K562 (cell line): ENCODE measurements at regions not wholly inside any gene's neighbourhood (a gene's known extent, or its start where the extent isn't known, plus 50 kb on each side); places are given as distances from the start of the nearest gene placed in this dataset.
"Not testable (repeated sequence)": the region's sequence is repeated elsewhere in the genome, so short reads cannot be mapped to it uniquely, and the experiment has no call there.

Experiments
- ATF2 ChIP-seq: sonication (generic); formaldehyde crosslinking; IDR thresholded peaks from 2 replicates; pipeline ENCODE4 v1.8.1; 2022; ENCODE audit warnings: missing genetic modification reagents
- CTCF ChIP-seq, 3 experiments: IDR thresholded peaks in 2 of 3; conservative IDR thresholded peaks in 1 of 3; 2 replicates each; pipeline ENCODE4 v1.5.1; 2011 to 2012; ENCODE audit warnings: low read length in 3 of 3, mild to moderate bottlenecking in 3 of 3, control low read depth in 2 of 3, improper control_type of control experiment in 1 of 3, inconsistent platforms in 1 of 3, low read depth in 1 of 3, mixed read lengths in 1 of 3, moderate library complexity in 1 of 3; ENCODE audit not compliant: insufficient read depth in 2 of 3
- GTF2F1 ChIP-seq: IDR thresholded peaks from 2 replicates; pipeline ENCODE4 v1.6.1; 2011; ENCODE audit warnings: low read depth, low read length, improper control_type of control experiment
- POLR2A ChIP-seq: fragments of 450-650 bp; conservative IDR thresholded peaks from 2 replicates; pipeline ENCODE4 v1.6.1; 2016
- TFE3 ChIP-seq: fragments of 450-650 bp; formaldehyde crosslinking; IDR thresholded peaks from 2 replicates; pipeline ENCODE4 v1.4.0; 2020; ENCODE audit warnings: mild to moderate bottlenecking, mixed read lengths
- U2AF1 ChIP-seq: fragments of 200-400 bp; formaldehyde crosslinking; optimal IDR thresholded peaks from 2 replicates; pipeline ENCODE3; 2017; ENCODE audit warnings: mild to moderate bottlenecking, low read depth, low read length, moderate library complexity
- ZBTB7A ChIP-seq: IDR thresholded peaks from 2 replicates; pipeline ENCODE4 v1.6.1; 2011; ENCODE audit warnings: low read depth, mild to moderate bottlenecking, low read length, moderate library complexity, borderline replicate concordance; ENCODE audit not compliant: control insufficient read depth

DNA sequence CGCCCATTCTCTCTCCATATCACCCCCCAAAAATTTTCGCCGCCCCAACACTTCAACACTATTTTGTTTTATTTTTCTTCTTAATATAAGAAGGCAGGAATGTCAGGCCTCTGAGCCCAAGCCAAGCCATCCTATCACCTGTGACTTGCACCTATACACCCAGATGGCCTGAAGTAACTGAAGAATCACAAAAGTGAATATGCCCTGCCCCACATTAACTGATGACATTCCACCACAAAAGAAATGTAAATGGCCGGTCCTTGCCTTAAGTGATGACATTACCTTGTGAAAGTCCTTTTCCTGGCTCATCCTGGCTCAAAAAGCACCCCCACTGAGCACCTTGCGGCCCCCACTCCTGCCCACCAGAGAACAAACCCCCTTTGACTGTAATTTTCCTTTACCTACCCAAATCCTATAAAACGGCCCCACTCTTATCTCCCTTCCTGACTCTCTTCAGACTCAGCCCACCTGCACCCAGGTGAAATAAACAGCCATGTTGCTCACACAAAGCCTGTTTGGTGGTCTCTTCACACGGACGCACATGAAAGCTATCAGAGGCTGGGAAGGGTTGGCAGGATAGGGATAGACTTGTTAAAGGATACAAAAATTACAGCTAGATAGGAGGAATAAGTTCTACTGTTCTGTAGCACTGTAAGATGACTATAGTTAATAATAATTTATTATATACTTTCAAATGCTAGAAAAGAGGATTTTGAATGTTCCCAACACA is 130.9 kb upstream of the PALMD start:
- not testable (repeated sequence) for TF ChIP-seq GTF2F1; ZBTB7A; TFE3; POLR2A; CTCF (IDR thresholded peaks at IDR 0.05 in 2 of 3, conservative IDR thresholded peaks at IDR 0.05 in 1 of 3; ENCODE audit: insufficient read depth in 2 of 3, low read depth in 1 of 3, low read length in 3 of 3); ATF2 (CRISPR knock-in tag); U2AF1
